ENCODE measurements at regions not wholly inside any gene's neighbourhood (a gene's known extent, or its start where the extent isn't known, plus 50 kb on each side); places are given as distances from the start of the nearest gene placed in this dataset.

GRCh38 chr11:123304828-123305466 lies 109.9 kb upstream of the CLMP start:
- peak; percentile 75 for DNase-seq
- Histone ChIP-seq H3K4me3 (ENCODE audit: low read length) (no peak overlapping the region), H3K4me1 (ENCODE audit: control insufficient read depth, insufficient read depth, low read length) (peaks cover 19% of the 10 kb centered on the region), H3K9ac (ENCODE audit: extremely low read depth, low read length, poor library complexity, severe bottlenecking) (no peak overlapping the region), H3K36me3 (ENCODE audit: control insufficient read depth, insufficient read depth, low read length) (no peaks in the 10 kb centered on the region), H3K9me3 (ENCODE audit: control insufficient read depth, low read length) (no peaks in the 10 kb centered on the region), H3K27ac (ENCODE audit: low read depth, low read length) (no peak overlapping the region), H3K27me3 (ENCODE audit: control insufficient read depth, insufficient read depth, low read length, poor library complexity, severe bottlenecking) (peaks cover 13% of the 10 kb centered on the region)
- 69 to 85% methylated on average over 6 to 8 of the region's 8 CpGs for WGBS, 2 experiments (ENCODE audit: insufficient coverage in 1 of 2, insufficient read length in 1 of 2)
- Mint-ChIP-seq H3K9me3 (no peaks in the 10 kb centered on the region), H3K27me3 (ENCODE audit: insufficient read depth) (peaks cover 33% of the 10 kb centered on the region), H3K27ac (no peak overlapping the region), H3K36me3 (ENCODE audit: low read depth) (no peaks in the 10 kb centered on the region), H3K4me3 (no peak overlapping the region), H3K4me1 (peaks cover 43% of the 10 kb centered on the region)
- TF ChIP-seq, protein P1, sequence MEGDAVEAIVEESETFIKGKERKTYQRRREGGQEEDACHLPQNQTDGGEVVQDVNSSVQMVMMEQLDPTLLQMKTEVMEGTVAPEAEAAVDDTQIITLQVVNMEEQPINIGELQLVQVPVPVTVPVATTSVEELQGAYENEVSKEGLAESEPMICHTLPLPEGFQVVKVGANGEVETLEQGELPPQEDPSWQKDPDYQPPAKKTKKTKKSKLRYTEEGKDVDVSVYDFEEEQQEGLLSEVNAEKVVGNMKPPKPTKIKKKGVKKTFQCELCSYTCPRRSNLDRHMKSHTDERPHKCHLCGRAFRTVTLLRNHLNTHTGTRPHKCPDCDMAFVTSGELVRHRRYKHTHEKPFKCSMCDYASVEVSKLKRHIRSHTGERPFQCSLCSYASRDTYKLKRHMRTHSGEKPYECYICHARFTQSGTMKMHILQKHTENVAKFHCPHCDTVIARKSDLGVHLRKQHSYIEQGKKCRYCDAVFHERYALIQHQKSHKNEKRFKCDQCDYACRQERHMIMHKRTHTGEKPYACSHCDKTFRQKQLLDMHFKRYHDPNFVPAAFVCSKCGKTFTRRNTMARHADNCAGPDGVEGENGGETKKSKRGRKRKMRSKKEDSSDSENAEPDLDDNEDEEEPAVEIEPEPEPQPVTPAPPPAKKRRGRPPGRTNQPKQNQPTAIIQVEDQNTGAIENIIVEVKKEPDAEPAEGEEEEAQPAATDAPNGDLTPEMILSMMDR (conservative IDR thresholded peaks at IDR 0.05), result peak; percentile 73

GRCh38 chr11:123303924-123304323 lies 108.9 kb upstream of the CLMP start:
- no peak overlapping the region for H3K27ac ChIP-seq (ENCODE audit: low read depth, low read length)
- WGBS, 2 experiments (ENCODE audit: insufficient coverage in 1 of 2, insufficient read length in 1 of 2), result 85 to 88% methylated on average over 4 to 6 of the region's 6 CpGs

DNA sequence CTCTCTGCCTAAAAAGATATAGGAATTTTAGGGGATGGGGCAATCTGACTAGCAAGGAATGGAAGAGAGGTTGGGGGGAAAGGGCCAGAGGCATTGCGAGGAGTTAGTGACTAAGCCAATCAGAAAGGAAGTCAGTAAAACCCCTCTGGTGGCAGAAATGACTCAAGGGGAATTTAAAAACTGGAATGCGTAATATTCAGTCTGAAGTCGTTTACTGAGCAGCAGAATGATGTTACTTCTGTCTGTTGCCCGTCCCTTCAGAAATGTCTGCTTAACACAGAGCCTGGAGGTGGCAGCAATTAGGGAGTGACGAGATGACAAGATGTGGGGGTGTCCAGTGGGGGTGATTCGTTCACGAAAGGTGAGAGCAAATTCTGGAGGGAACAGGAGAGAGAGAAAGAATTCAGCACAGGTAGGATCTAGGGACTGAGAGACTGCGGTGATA lies 107.7 kb upstream of the CLMP start:
- no peaks in the 10 kb centered on the region for H3K36me3 ChIP-seq (ENCODE audit: control insufficient read depth, insufficient read depth, low read length)
- peaks cover 13% of the 10 kb centered on the region for H3K27me3 ChIP-seq (ENCODE audit: control insufficient read depth, insufficient read depth, low read length, poor library complexity, severe bottlenecking)
- no peaks in the 10 kb centered on the region for H3K9me3 Mint-ChIP-seq
- peaks cover 37% of the 10 kb centered on the region for H3K4me1 Mint-ChIP-seq
- peak; percentile 53 for DNase-seq
- H3K4me1 ChIP-seq (ENCODE audit: control insufficient read depth, insufficient read depth, low read length), result peaks cover 19% of the 10 kb centered on the region
- peaks cover 35% of the 10 kb centered on the region for H3K27me3 Mint-ChIP-seq (ENCODE audit: insufficient read depth)
- H3K9me3 ChIP-seq (ENCODE audit: control insufficient read depth, low read length), result no peaks in the 10 kb centered on the region
- WGBS, 2 experiments (ENCODE audit: insufficient coverage in 1 of 2, insufficient read length in 1 of 2), result 76 to 77% methylated on average over 7 to 8 of the region's 8 CpGs
- no peak overlapping the region for H3K4me3 ChIP-seq (ENCODE audit: low read length)
- no peak overlapping the region for H3K27ac Mint-ChIP-seq
- H3K9ac ChIP-seq (ENCODE audit: extremely low read depth, low read length, poor library complexity, severe bottlenecking), result no peak overlapping the region
- H3K27ac ChIP-seq (ENCODE audit: low read depth, low read length), result no peak overlapping the region
- H3K36me3 Mint-ChIP-seq (ENCODE audit: low read depth), result no peaks in the 10 kb centered on the region
- TF ChIP-seq, protein P1 (conservative IDR thresholded peaks at IDR 0.05), result peak; percentile 19
- no peak overlapping the region for H3K4me3 Mint-ChIP-seq

More at GRCh38 chr11:123303924-123304323, 108.9 kb upstream of the CLMP start:
- H3K4me1 ChIP-seq (ENCODE audit: control insufficient read depth, insufficient read depth, low read length), result peaks cover 19% of the 10 kb centered on the region
- Mint-ChIP-seq H3K9me3 (no peaks in the 10 kb centered on the region), H3K4me1 (peaks cover 43% of the 10 kb centered on the region), H3K27ac (no peak overlapping the region), H3K36me3 (ENCODE audit: low read depth) (no peaks in the 10 kb centered on the region), H3K27me3 (ENCODE audit: insufficient read depth) (peaks cover 35% of the 10 kb centered on the region), H3K4me3 (no peak overlapping the region)
- H3K27me3 ChIP-seq (ENCODE audit: control insufficient read depth, insufficient read depth, low read length, poor library complexity, severe bottlenecking), result peaks cover 13% of the 10 kb centered on the region
- no peak overlapping the region for H3K4me3 ChIP-seq (ENCODE audit: low read length)
- peak; percentile 48 for DNase-seq
- TF ChIP-seq, protein P1 (conservative IDR thresholded peaks at IDR 0.05), result peak; percentile 40
- H3K9ac ChIP-seq (ENCODE audit: extremely low read depth, low read length, poor library complexity, severe bottlenecking), result no peak overlapping the region
- no peaks in the 10 kb centered on the region for H3K9me3 ChIP-seq (ENCODE audit: control insufficient read depth, low read length)
- no peaks in the 10 kb centered on the region for H3K36me3 ChIP-seq (ENCODE audit: control insufficient read depth, insufficient read depth, low read length)

Measured in endodermal cell (in vitro differentiated cells).